Body of pancreas (tissue), 4 donors: ENCODE measurements at regions not wholly inside any gene's neighbourhood (a gene's known extent, or its start where the extent isn't known, plus 50 kb on each side); places are given as distances from the start of the nearest gene placed in this dataset.

ENCODE experiments used
- ATAC-seq: fragments of 150-250 bp; one replicate; pipeline ENCODE4 v1.9.1; 2016
- DNase-seq, 4 donors: peaks; one replicate each; pipeline ENCODE4 v3.0.0-alpha.2; 2019
- H3K27ac ChIP-seq, 4 donors: fragments of 200-600 bp; sonication (generic); 1 replicate in 3 of 4; 2 replicates in 1 of 4; pipeline versions ENCODE4 v1.5.1 to v1.6.1; 2016 to 2019; ENCODE audit warnings: mild to moderate bottlenecking in 1 of 4, mixed read lengths in 1 of 4, moderate library complexity in 1 of 4
- H3K27me3 ChIP-seq, 2 donors: fragments of 200-600 bp; sonication (generic); one replicate each; pipeline ENCODE4 v1.6.0; 2016; ENCODE audit warnings: mild to moderate bottlenecking in 1 of 2
- H3K36me3 ChIP-seq, 2 donors: fragments of 200-600 bp; sonication (generic); replicated peaks in 1 of 2; 2 replicates each; pipeline ENCODE4 v1.5.1; 2016; ENCODE audit warnings: low read depth in 2 of 2; ENCODE audit not compliant: insufficient read depth in 1 of 2
- H3K4me1 ChIP-seq: fragments of 200-600 bp; sonication (generic); one replicate; pipeline ENCODE4 v1.6.0; 2016
- H3K4me3 ChIP-seq, 2 donors: fragments of 200-600 bp; sonication (generic); 1 replicate in 1 of 2; 2 replicates in 1 of 2; pipeline ENCODE4 v1.5.1; 2016 to 2019
- H3K9me3 ChIP-seq, 3 donors: fragments of 200-600 bp; sonication (generic); 1 replicate in 2 of 3; 2 replicates in 1 of 3; pipeline ENCODE4 v1.5.1; 2016
- CTCF ChIP-seq, 7 experiments: fragments of 450-650 bp in 4 of 7; fragments of 200-600 bp in 3 of 7; sonication (generic) in 3 of 7; IDR thresholded peaks; one replicate each; pipeline ENCODE4 v1.5.1; 2016 to 2019; ENCODE audit warnings: antibody characterized with exemption in 7 of 7
- POLR2A ChIP-seq, 3 donors: fragments of 450-650 bp; IDR thresholded peaks; one replicate each; pipeline ENCODE4 v1.6.1; 2016; ENCODE audit warnings: antibody characterized with exemption in 3 of 3, mild to moderate bottlenecking in 2 of 3
- WGBS, 2 donors: methylation state at CpG; one replicate each; pipeline ENCODE4 v1.1.5; 2017; 5-methylcytosine and 5-hydroxymethylcytosine counted together
- intact Hi-C: fragments of 100-400 bp; cut with DNase I; formaldehyde crosslinking; loops from one replicate; pipeline ENCODE4 v1.15.1; 2023

GRCh38 chr4:35918491-35918977, 325.8 kb downstream of the ARAP2 start:
- intact Hi-C loops: no loop called here
- no peak for ATAC-seq
- WGBS, 2 donors: 68 to 73% methylated on average over 1 of the region's 1 CpG

GRCh38 chr4:35925806-35926205, 318.5 kb downstream of the ARAP2 start:
- WGBS, 2 donors: 48 to 69% methylated on average over 3 of the region's 3 CpGs
- Histone ChIP-seq H3K27me3 (no peaks in the 10 kb centered on the region), H3K36me3 (no peaks in the 10 kb centered on the region), H3K4me1 (no peaks in the 10 kb centered on the region), H3K9me3 (no peaks in the 10 kb centered on the region), H3K27ac (no peak overlapping the region), H3K4me3 (no peak overlapping the region)
- TF ChIP-seq POLR2A (IDR thresholded peaks at IDR 0.05) (no peak), CTCF (IDR thresholded peaks at IDR 0.05) (no peak)
- intact Hi-C loops: no loop called here
- ATAC-seq (no peak), DNase-seq (no peak)

More at GRCh38 chr4:35918491-35918977, 325.8 kb downstream of the ARAP2 start:
- Histone ChIP-seq H3K27me3 (no peaks in the 10 kb centered on the region), H3K27ac (no peak overlapping the region), H3K9me3 (no peaks in the 10 kb centered on the region), H3K4me1 (no peaks in the 10 kb centered on the region), H3K4me3 (no peak overlapping the region), H3K36me3 (no peaks in the 10 kb centered on the region)
- DNase-seq: no peak
- no peak for TF ChIP-seq POLR2A (IDR thresholded peaks at IDR 0.05)
- no peak for TF ChIP-seq CTCF (IDR thresholded peaks at IDR 0.05)

- WGBS, 2 donors: 77 to 79% methylated on average over 3 of the region's 3 CpGs
- Histone ChIP-seq H3K4me1 (peaks cover 2% of the 10 kb centered on the region), H3K36me3 (no peaks in the 10 kb centered on the region), H3K4me3 (no peak overlapping the region), H3K9me3 (no peaks in the 10 kb centered on the region), H3K27ac (no peak overlapping the region), H3K27me3 (no peaks in the 10 kb centered on the region)
- TF ChIP-seq CTCF (IDR thresholded peaks at IDR 0.05) (no peak), POLR2A (IDR thresholded peaks at IDR 0.05) (no peak)
- ATAC-seq: no peak
- intact Hi-C loops: no loop called here
- DNase-seq: no peak
Measured at GRCh38 chr4:35926788-35927187, 317.5 kb downstream of the ARAP2 start.

GRCh38 chr4:35933901-35934300, 310.4 kb downstream of the ARAP2 start:
- no peaks in the 10 kb centered on the region for H3K9me3 ChIP-seq
- H3K4me3 ChIP-seq: no peak overlapping the region
- H3K36me3 ChIP-seq: no peaks in the 10 kb centered on the region
- intact Hi-C loops: no loop called here
- peaks cover 4% of the 10 kb centered on the region for H3K4me1 ChIP-seq
- no peak for DNase-seq
- TF ChIP-seq POLR2A (IDR thresholded peaks at IDR 0.05): no peak
- 17 to 20% methylated on average over 3 of the region's 3 CpGs for WGBS, 2 donors
- H3K27me3 ChIP-seq: no peaks in the 10 kb centered on the region
- H3K27ac ChIP-seq: no peak overlapping the region
- no peak for ATAC-seq

GRCh38 chr4:35934320-35934981, 309.9 kb downstream of the ARAP2 start:
- TF ChIP-seq CTCF (IDR thresholded peaks at IDR 0.05) (peak; percentile 51 to 81 (median 58)), POLR2A (IDR thresholded peaks at IDR 0.05) (no peak)
- peaks cover 4% of the 10 kb centered on the region for H3K4me1 ChIP-seq
- intact Hi-C loops: no loop called here
- no peaks in the 10 kb centered on the region for H3K9me3 ChIP-seq
- DNase-seq: no peak
- H3K27me3 ChIP-seq: no peaks in the 10 kb centered on the region
- no peak for ATAC-seq
- WGBS, 2 donors: 13 to 17% methylated on average over 5 of the region's 5 CpGs
- H3K36me3 ChIP-seq: no peaks in the 10 kb centered on the region
- no peak overlapping the region for H3K27ac ChIP-seq
- no peak overlapping the region for H3K4me3 ChIP-seq
